IPS DF 6.9 (cell line): ENCODE measurements at regions not wholly inside any gene's neighbourhood (a gene's known extent, or its start where the extent isn't known, plus 50 kb on each side); places are given as distances from the start of the nearest gene placed in this dataset.

Source experiments
- DNase-seq: peaks from one replicate; pipeline ENCODE4 v3.0.0-alpha.2; 2013; ENCODE audit warnings: low read depth, low spot score
- H3K27ac ChIP-seq: one replicate; pipeline ENCODE4 v1.5.1; 2013; ENCODE audit warnings: low read length, control low read depth
- H3K27me3 ChIP-seq: 2 replicates; pipeline ENCODE4 v1.6.1; 2013; ENCODE audit warnings: mild to moderate bottlenecking, low read length; ENCODE audit not compliant: control insufficient read depth, insufficient read depth
- H3K36me3 ChIP-seq: 2 replicates; pipeline ENCODE4 v1.6.1; 2013; ENCODE audit warnings: low read length; ENCODE audit not compliant: control insufficient read depth, insufficient read depth
- H3K4me1 ChIP-seq: 2 replicates; pipeline ENCODE4 v1.6.1; 2013; ENCODE audit warnings: low read length; ENCODE audit not compliant: control insufficient read depth, insufficient read depth
- H3K4me3 ChIP-seq: 2 replicates; pipeline ENCODE4 v1.5.1; 2013; ENCODE audit warnings: mild to moderate bottlenecking, low read length
- H3K9me3 ChIP-seq: 2 replicates; pipeline ENCODE4 v1.6.1; 2013; ENCODE audit warnings: low read length, inconsistent platforms; ENCODE audit not compliant: control insufficient read depth, insufficient read depth
- WGBS: extraction: QIAGEN DNeasy Blood & Tissue Kit; methylation state at CpG from one replicate; pipeline ENCODE4 v1.1.7; 2013; ENCODE audit warnings: mixed read lengths, missing lambda C conversion rate; ENCODE audit not compliant: insufficient read length, insufficient coverage; 5-methylcytosine and 5-hydroxymethylcytosine counted together

GRCh38 chr1:63033211-63033610 is 249.3 kb downstream of the ATG4C start:
- Histone ChIP-seq H3K4me1 (0 out of 2 replicates have a peak, but pooled peaks cover 2% of the 10 kb centered on the region), H3K27me3 (no peaks in the 10 kb centered on the region), H3K36me3 (no peaks in the 10 kb centered on the region), H3K27ac (no peak overlapping the region), H3K9me3 (no peaks in the 10 kb centered on the region), H3K4me3 (no peak overlapping the region)
- no peak for DNase-seq
- no CpG with 5 or more reads among the region's 2 CpGs for WGBS

- Histone ChIP-seq H3K27me3 (no peaks in the 10 kb centered on the region), H3K27ac (no peak overlapping the region), H3K4me1 (0 out of 2 replicates have a peak, but pooled peaks cover 2% of the 10 kb centered on the region), H3K9me3 (no peaks in the 10 kb centered on the region), H3K36me3 (no peaks in the 10 kb centered on the region), H3K4me3 (no peak overlapping the region)
- no peak for DNase-seq
These were observed 250.3 kb downstream of the ATG4C start for GRCh38 chr1:63034256-63034655.

- no peak overlapping the region for H3K27ac ChIP-seq
- no peaks in the 10 kb centered on the region for H3K9me3 ChIP-seq
- H3K36me3 ChIP-seq, result no peaks in the 10 kb centered on the region
- no peak overlapping the region for H3K4me3 ChIP-seq
- no peaks in the 10 kb centered on the region for H3K4me1 ChIP-seq
- no peaks in the 10 kb centered on the region for H3K27me3 ChIP-seq
- DNase-seq, result no peak
- no CpG with 5 or more reads among the region's 5 CpGs for WGBS
These were observed 254.7 kb downstream of the ATG4C start for GRCh38 chr1:63038586-63038985.

GRCh38 chr1:63041660-63042059 is 257.7 kb downstream of the ATG4C start:
- Histone ChIP-seq H3K27me3 (no peaks in the 10 kb centered on the region), H3K9me3 (no peaks in the 10 kb centered on the region), H3K27ac (no peak overlapping the region), H3K4me1 (no peaks in the 10 kb centered on the region), H3K36me3 (no peaks in the 10 kb centered on the region), H3K4me3 (no peak overlapping the region)
- DNase-seq, result no peak
- WGBS, result no CpG with 5 or more reads among the region's 3 CpGs

- no peak overlapping the region for H3K27ac ChIP-seq
- no CpG with 5 or more reads among the region's 4 CpGs for whole genome bisulfite sequencing
- no peaks in the 10 kb centered on the region for H3K36me3 ChIP-seq
- no peaks in the 10 kb centered on the region for H3K4me1 ChIP-seq
- DNase-seq, result no peak
- no peak overlapping the region for H3K4me3 ChIP-seq
- no peaks in the 10 kb centered on the region for H3K27me3 ChIP-seq
- H3K9me3 ChIP-seq, result no peaks in the 10 kb centered on the region
These were observed 258.3 kb downstream of the ATG4C start for GRCh38 chr1:63042278-63042677.

- Histone ChIP-seq H3K36me3 (no peaks in the 10 kb centered on the region), H3K9me3 (no peaks in the 10 kb centered on the region), H3K27ac (no peak overlapping the region), H3K4me3 (no peak overlapping the region), H3K4me1 (no peaks in the 10 kb centered on the region), H3K27me3 (no peaks in the 10 kb centered on the region)
- WGBS, result no CpG with 5 or more reads among the region's 2 CpGs
- no peak for DNase-seq
These were observed 262.6 kb downstream of the ATG4C start for GRCh38 chr1:63046539-63046938.

GRCh38 chr1:63049135-63049534 is 265.2 kb downstream of the ATG4C start:
- Histone ChIP-seq H3K4me3 (no peak overlapping the region), H3K27me3 (no peaks in the 10 kb centered on the region)

GRCh38 chr1:63051356-63051755 is 267.4 kb downstream of the ATG4C start:
- H3K9me3 ChIP-seq, result no peaks in the 10 kb centered on the region
- H3K27me3 ChIP-seq, result no peaks in the 10 kb centered on the region
- no peaks in the 10 kb centered on the region for H3K36me3 ChIP-seq
- H3K4me1 ChIP-seq, result no peaks in the 10 kb centered on the region
- no peak for DNase-seq
- WGBS, result no CpG with 5 or more reads among the region's 5 CpGs
- H3K27ac ChIP-seq, result no peak overlapping the region
- no peak overlapping the region for H3K4me3 ChIP-seq

More at GRCh38 chr1:63049135-63049534, 265.2 kb downstream of the ATG4C start:
- H3K4me1 ChIP-seq, result no peaks in the 10 kb centered on the region
- H3K27ac ChIP-seq, result no peak overlapping the region
- H3K9me3 ChIP-seq, result no peaks in the 10 kb centered on the region
- H3K36me3 ChIP-seq, result no peaks in the 10 kb centered on the region
- DNase-seq, result no peak
- no CpG with 5 or more reads among the region's 2 CpGs for WGBS

- no peaks in the 10 kb centered on the region for H3K27me3 ChIP-seq
- H3K36me3 ChIP-seq, result no peaks in the 10 kb centered on the region
- WGBS, result no CpG with 5 or more reads among the region's 6 CpGs
- H3K4me3 ChIP-seq, result no peak overlapping the region
- no peaks in the 10 kb centered on the region for H3K4me1 ChIP-seq
- no peak overlapping the region for H3K27ac ChIP-seq
- DNase-seq, result no peak
- H3K9me3 ChIP-seq, result no peaks in the 10 kb centered on the region
These were observed 268.0 kb downstream of the ATG4C start for GRCh38 chr1:63051886-63052285.

GRCh38 chr1:63054184-63054583 is 268.2 kb upstream of the FOXD3 start:
- no peaks in the 10 kb centered on the region for H3K27me3 ChIP-seq
- H3K27ac ChIP-seq, result no peak overlapping the region
- no peaks in the 10 kb centered on the region for H3K9me3 ChIP-seq
- H3K36me3 ChIP-seq, result no peaks in the 10 kb centered on the region
- no CpG with 5 or more reads among the region's 4 CpGs for WGBS
- no peak overlapping the region for H3K4me3 ChIP-seq
- no peaks in the 10 kb centered on the region for H3K4me1 ChIP-seq
- DNase-seq, result no peak

- WGBS, result no CpG with 5 or more reads among the region's 3 CpGs
- Histone ChIP-seq H3K9me3 (no peaks in the 10 kb centered on the region), H3K4me1 (no peaks in the 10 kb centered on the region), H3K4me3 (no peak overlapping the region), H3K27ac (no peak overlapping the region), H3K27me3 (no peaks in the 10 kb centered on the region), H3K36me3 (no peaks in the 10 kb centered on the region)
- DNase-seq, result no peak
These were observed 259.0 kb upstream of the FOXD3 start for GRCh38 chr1:63063367-63063766.
